BJ (cell line): ENCODE measurements at regions not wholly inside any gene's neighbourhood (a gene's known extent, or its start where the extent isn't known, plus 50 kb on each side); places are given as distances from the start of the nearest gene placed in this dataset.

ENCODE experiments used
- CTCF ChIA-PET: fragments of 350-600 bp; formaldehyde crosslinking; extraction: SDS; loops from one replicate; lab custom pipeline; 2021; ENCODE audit warnings: antibody characterized with exemption, inconsistent platforms; lab: Yijun Ruan, JAX
- POLR2A ChIA-PET: fragments of 300-600 bp; sonication (Branson Sonifier 250); formaldehyde crosslinking; extraction: SDS; loops from one replicate; lab custom pipeline; 2021; ENCODE audit warnings: antibody characterized with exemption; lab: Charles Lee
- DNase-seq: peaks from one replicate; pipeline ENCODE4 v3.0.0-alpha.2; 2011; ENCODE audit warnings: low read depth
- H3K27me3 ChIP-seq: 2 replicates; pipeline ENCODE4 v1.6.0; 2011; ENCODE audit warnings: low read length; ENCODE audit not compliant: control insufficient read depth, insufficient read depth
- H3K36me3 ChIP-seq: 2 replicates; pipeline ENCODE4 v1.5.1; 2011; ENCODE audit warnings: low read length; ENCODE audit not compliant: control insufficient read depth, insufficient read depth
- H3K4me3 ChIP-seq: 2 replicates; pipeline ENCODE4 v1.5.1; 2011; ENCODE audit warnings: low read depth, mild to moderate bottlenecking, control low read depth, low read length
- TF ChIP-seq, protein P1 (sequence below): IDR thresholded peaks from 2 replicates; pipeline ENCODE4 v1.5.1; 2011; ENCODE audit warnings: low read depth, mild to moderate bottlenecking, control low read depth, inconsistent platforms, low read length, moderate library complexity; ENCODE audit not compliant: insufficient read depth

DNA sequence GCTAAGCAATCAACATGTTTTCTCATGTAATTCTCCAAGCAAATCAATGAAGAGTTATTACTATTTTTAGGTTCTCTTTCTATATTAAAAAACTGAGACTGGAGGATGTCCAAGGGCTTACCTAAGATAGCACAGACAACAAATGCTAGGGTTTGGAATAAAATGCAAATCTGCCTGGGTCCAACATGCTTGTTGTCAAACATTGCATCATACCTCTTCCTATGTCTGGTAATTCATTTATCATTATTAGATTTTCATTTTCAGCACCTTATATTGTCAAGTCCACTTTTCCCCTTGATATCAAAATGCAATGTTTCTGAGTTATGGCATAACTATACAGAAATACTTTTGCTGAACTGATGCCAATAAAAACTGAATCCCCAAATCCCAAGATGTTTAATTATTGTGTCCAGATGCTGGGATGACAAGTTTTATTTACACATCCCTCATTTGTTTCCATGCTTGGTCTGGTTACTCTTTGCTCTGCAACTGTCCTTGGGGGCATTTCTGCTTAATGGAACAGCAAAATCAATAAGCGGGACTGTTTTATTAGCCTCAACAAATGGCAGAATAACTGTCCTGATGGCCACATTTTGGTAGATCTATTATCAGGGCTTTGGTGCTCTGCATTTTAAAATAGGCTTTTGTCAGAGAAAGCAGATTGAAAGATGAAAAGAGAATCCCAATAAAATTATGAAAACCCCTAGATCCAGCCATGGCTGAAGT is 86.0 kb downstream of the C11orf87 start:
- no peak for DNase-seq
- no peak overlapping the region for H3K4me3 ChIP-seq
- no peaks in the 10 kb centered on the region for H3K27me3 ChIP-seq
- TF ChIP-seq, protein P1, sequence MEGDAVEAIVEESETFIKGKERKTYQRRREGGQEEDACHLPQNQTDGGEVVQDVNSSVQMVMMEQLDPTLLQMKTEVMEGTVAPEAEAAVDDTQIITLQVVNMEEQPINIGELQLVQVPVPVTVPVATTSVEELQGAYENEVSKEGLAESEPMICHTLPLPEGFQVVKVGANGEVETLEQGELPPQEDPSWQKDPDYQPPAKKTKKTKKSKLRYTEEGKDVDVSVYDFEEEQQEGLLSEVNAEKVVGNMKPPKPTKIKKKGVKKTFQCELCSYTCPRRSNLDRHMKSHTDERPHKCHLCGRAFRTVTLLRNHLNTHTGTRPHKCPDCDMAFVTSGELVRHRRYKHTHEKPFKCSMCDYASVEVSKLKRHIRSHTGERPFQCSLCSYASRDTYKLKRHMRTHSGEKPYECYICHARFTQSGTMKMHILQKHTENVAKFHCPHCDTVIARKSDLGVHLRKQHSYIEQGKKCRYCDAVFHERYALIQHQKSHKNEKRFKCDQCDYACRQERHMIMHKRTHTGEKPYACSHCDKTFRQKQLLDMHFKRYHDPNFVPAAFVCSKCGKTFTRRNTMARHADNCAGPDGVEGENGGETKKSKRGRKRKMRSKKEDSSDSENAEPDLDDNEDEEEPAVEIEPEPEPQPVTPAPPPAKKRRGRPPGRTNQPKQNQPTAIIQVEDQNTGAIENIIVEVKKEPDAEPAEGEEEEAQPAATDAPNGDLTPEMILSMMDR, result no peak
- no peaks in the 10 kb centered on the region for H3K36me3 ChIP-seq
- ChIA-PET POLR2A (no interaction called here), CTCF (no interaction called here)

GRCh38 chr11:109508943-109509342 is 87.0 kb downstream of the C11orf87 start:
- no peaks in the 10 kb centered on the region for H3K27me3 ChIP-seq
- CTCF ChIA-PET, result no interaction called here
- H3K4me3 ChIP-seq, result no peak overlapping the region
- H3K36me3 ChIP-seq, result no peaks in the 10 kb centered on the region
- no peak for DNase-seq
- POLR2A ChIA-PET, result interaction anchor here (0.6 kb wide), 1 partner anchor 640 kb away, joined by 11 read pairs; no protein-coding TSS in a partner anchor
- TF ChIP-seq, protein P1, result no peak

DNA sequence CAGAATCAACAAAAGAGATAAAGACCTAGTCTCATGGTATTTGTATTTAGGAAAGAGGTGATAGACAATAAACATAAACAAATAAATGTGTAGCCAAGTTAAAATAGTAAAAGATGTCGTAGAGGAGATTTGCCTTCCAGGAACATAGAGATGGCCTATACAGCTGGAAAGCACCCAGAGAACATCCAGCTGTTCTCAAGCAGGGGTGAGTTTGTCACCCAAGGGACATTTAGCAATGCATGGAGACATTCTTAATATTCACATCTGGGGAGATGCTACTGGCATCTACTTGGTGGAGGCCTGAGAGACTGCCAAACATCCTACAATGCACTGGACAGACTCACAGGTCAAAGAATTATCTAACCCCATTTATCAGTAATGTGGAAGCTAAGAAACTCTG is 88.3 kb downstream of the C11orf87 start:
- no peak overlapping the region for H3K4me3 ChIP-seq
- no peak for DNase-seq
- ChIA-PET CTCF (interaction anchor here (1.1 kb wide), 1 partner anchor 16 kb away, joined by 3 read pairs; no protein-coding TSS in a partner anchor), POLR2A (no interaction called here)
- TF ChIP-seq, protein P1, result no peak
- no peaks in the 10 kb centered on the region for H3K27me3 ChIP-seq
- no peaks in the 10 kb centered on the region for H3K36me3 ChIP-seq

GRCh38 chr11:109511598-109511997 is 89.6 kb downstream of the C11orf87 start:
- TF ChIP-seq, protein P1, result no peak
- DNase-seq, result no peak
- ChIA-PET CTCF (interaction anchor here (1.5 to 1.8 kb wide), 2 partner anchors 8 to 9 kb away, joined by 4 to 5 read pairs; no protein-coding TSS in a partner anchor), POLR2A (no interaction called here)
- Histone ChIP-seq H3K36me3 (no peaks in the 10 kb centered on the region), H3K27me3 (no peaks in the 10 kb centered on the region), H3K4me3 (no peak overlapping the region)

DNA sequence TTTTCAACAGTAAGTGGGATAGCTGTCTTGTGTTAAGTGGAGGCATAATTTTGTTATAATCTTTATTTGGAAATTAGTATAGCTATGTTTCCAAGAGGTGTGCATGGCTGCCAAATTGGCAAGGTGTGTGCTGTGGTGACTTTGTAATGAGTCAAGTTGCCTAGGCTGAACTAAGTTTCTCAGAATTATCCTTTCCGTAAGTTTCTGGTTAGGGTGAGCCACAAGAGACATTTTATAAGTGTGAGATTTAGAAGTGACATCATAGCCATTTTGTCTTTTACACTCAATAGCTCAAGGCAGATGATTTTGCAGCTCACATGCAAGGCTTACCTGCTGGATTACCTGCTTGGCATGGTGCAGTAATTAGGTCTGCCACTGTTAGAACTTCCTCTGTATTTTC is 90.3 kb downstream of the C11orf87 start:
- no peak for DNase-seq
- ChIA-PET CTCF (interaction anchor here (1.5 to 1.8 kb wide), 2 partner anchors 9 kb away, joined by 4 to 5 read pairs; no protein-coding TSS in a partner anchor), POLR2A (no interaction called here)
- TF ChIP-seq, protein P1, result no peak
- H3K27me3 ChIP-seq, result no peaks in the 10 kb centered on the region
- no peaks in the 10 kb centered on the region for H3K36me3 ChIP-seq
- no peak overlapping the region for H3K4me3 ChIP-seq
